Neural progenitor cell (in vitro differentiated cells): ENCODE measurements at regions not wholly inside any gene's neighbourhood (a gene's known extent, or its start where the extent isn't known, plus 50 kb on each side); places are given as distances from the start of the nearest gene placed in this dataset.

Experiments used
- DNase-seq: peaks from one replicate; pipeline ENCODE4 v3.0.0-alpha.2; 2016; ENCODE audit warnings: low spot score
- H2AFZ ChIP-seq: fragments of 200-600 bp; sonication (generic); replicated peaks from 2 replicates; pipeline ENCODE4 v1.6.1; 2016; ENCODE audit warnings: antibody characterized with exemption
- H3F3A ChIP-seq: fragments of 200-600 bp; sonication (generic); 2 replicates; pipeline ENCODE4 v1.6.1; 2016; ENCODE audit warnings: antibody characterized with exemption, low read depth
- H3K27ac ChIP-seq: fragments of 200-600 bp; sonication (generic); 2 replicates; pipeline ENCODE4 v1.5.1; 2016; ENCODE audit warnings: mild to moderate bottlenecking
- H3K27me3 ChIP-seq: fragments of 200-600 bp; sonication (generic); 2 replicates; pipeline ENCODE4 v1.6.1; 2016; ENCODE audit warnings: mild to moderate bottlenecking, moderate library complexity
- H3K36me3 ChIP-seq: fragments of 200-600 bp; sonication (generic); 2 replicates; pipeline ENCODE4 v1.5.1; 2016
- H3K4me1 ChIP-seq: fragments of 200-600 bp; sonication (generic); 2 replicates; pipeline ENCODE4 v1.6.1; 2016; ENCODE audit warnings: mixed run types
- H3K4me2 ChIP-seq: fragments of 200-600 bp; sonication (generic); 2 replicates; pipeline ENCODE4 v1.6.1; 2016
- H3K4me3 ChIP-seq: fragments of 200-600 bp; sonication (generic); 2 replicates; pipeline ENCODE4 v1.5.1; 2016
- H3K79me2 ChIP-seq: fragments of 200-600 bp; sonication (generic); 2 replicates; pipeline ENCODE4 v1.6.1; 2016; ENCODE audit warnings: low read depth
- H3K9ac ChIP-seq: fragments of 200-600 bp; sonication (generic); 2 replicates; pipeline ENCODE4 v1.6.1; 2016
- H3K9me3 ChIP-seq: fragments of 200-600 bp; sonication (generic); 2 replicates; pipeline ENCODE4 v1.5.1; 2016; ENCODE audit warnings: low read depth
- H4K20me1 ChIP-seq: fragments of 200-600 bp; sonication (generic); 2 replicates; pipeline ENCODE4 v1.6.1; 2016; ENCODE audit warnings: low read depth
- H3K27ac Mint-ChIP-seq: 3 replicates; pipeline ENCODE4 v1.8.0; 2021; ENCODE audit warnings: mixed read lengths
- H3K27me3 Mint-ChIP-seq: 2 replicates; pipeline ENCODE4 v1.8.0; 2022; ENCODE audit warnings: low read depth, mild to moderate bottlenecking, inconsistent platforms, moderate library complexity, mixed read lengths; ENCODE audit not compliant: insufficient read depth
- H3K36me3 Mint-ChIP-seq: 3 replicates; pipeline ENCODE4 v1.8.0; 2021; ENCODE audit warnings: mixed read lengths
- H3K4me1 Mint-ChIP-seq: 3 replicates; pipeline ENCODE4 v1.8.0; 2021; ENCODE audit warnings: mixed read lengths
- H3K4me3 Mint-ChIP-seq: 3 replicates; pipeline ENCODE4 v1.8.0; 2021; ENCODE audit warnings: mild to moderate bottlenecking, moderate library complexity, mixed read lengths
- H3K9me3 Mint-ChIP-seq: 3 replicates; pipeline ENCODE4 v1.8.0; 2020; ENCODE audit warnings: mixed read lengths
- EZH2 ChIP-seq: fragments of 200-600 bp; sonication (generic); IDR thresholded peaks from 2 replicates; pipeline ENCODE4 v1.6.1; 2017; ENCODE audit warnings: antibody characterized with exemption, mild to moderate bottlenecking, moderate library complexity
- EZH2phosphoT487 ChIP-seq: fragments of 200-600 bp; sonication (generic); IDR thresholded peaks from 2 replicates; pipeline ENCODE4 v1.6.1; 2017; ENCODE audit warnings: antibody characterized with exemption
- TF ChIP-seq, protein P1 (sequence below): fragments of 200-600 bp; sonication (generic); IDR thresholded peaks from 2 replicates; pipeline ENCODE4 v1.5.1; 2017; ENCODE audit warnings: antibody characterized with exemption, mild to moderate bottlenecking

- Histone ChIP-seq H3K9me3 (no peaks in the 10 kb centered on the region), H3F3A (no peaks in the 10 kb centered on the region), H3K4me1 (no peaks in the 10 kb centered on the region), H3K79me2 (no peaks in the 10 kb centered on the region), H3K27ac (no peak overlapping the region), H3K9ac (no peak overlapping the region), H2AFZ (no peak overlapping the region), H3K36me3 (no peaks in the 10 kb centered on the region), H4K20me1 (no peaks in the 10 kb centered on the region), H3K27me3 (no peaks in the 10 kb centered on the region), H3K4me3 (no peak overlapping the region), H3K4me2 (no peak overlapping the region)
- H3K9me3 Mint-ChIP-seq = peaks cover 5% of the 10 kb centered on the region
- H3K27me3 Mint-ChIP-seq = peaks cover 3% of the 10 kb centered on the region
- no peak overlapping the region for H3K27ac Mint-ChIP-seq
- no peaks in the 10 kb centered on the region for H3K4me1 Mint-ChIP-seq
- no peak for DNase-seq
- H3K4me3 Mint-ChIP-seq = no peak overlapping the region
- H3K36me3 Mint-ChIP-seq = peaks cover 3% of the 10 kb centered on the region
- TF ChIP-seq EZH2 = no peak
- TF ChIP-seq, protein P1, sequence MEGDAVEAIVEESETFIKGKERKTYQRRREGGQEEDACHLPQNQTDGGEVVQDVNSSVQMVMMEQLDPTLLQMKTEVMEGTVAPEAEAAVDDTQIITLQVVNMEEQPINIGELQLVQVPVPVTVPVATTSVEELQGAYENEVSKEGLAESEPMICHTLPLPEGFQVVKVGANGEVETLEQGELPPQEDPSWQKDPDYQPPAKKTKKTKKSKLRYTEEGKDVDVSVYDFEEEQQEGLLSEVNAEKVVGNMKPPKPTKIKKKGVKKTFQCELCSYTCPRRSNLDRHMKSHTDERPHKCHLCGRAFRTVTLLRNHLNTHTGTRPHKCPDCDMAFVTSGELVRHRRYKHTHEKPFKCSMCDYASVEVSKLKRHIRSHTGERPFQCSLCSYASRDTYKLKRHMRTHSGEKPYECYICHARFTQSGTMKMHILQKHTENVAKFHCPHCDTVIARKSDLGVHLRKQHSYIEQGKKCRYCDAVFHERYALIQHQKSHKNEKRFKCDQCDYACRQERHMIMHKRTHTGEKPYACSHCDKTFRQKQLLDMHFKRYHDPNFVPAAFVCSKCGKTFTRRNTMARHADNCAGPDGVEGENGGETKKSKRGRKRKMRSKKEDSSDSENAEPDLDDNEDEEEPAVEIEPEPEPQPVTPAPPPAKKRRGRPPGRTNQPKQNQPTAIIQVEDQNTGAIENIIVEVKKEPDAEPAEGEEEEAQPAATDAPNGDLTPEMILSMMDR = no peak
- TF ChIP-seq EZH2phosphoT487 = no peak
Measured at GRCh38 chr2:193580176-193580950, 1385.6 kb upstream of the TMEFF2 start.

DNA sequence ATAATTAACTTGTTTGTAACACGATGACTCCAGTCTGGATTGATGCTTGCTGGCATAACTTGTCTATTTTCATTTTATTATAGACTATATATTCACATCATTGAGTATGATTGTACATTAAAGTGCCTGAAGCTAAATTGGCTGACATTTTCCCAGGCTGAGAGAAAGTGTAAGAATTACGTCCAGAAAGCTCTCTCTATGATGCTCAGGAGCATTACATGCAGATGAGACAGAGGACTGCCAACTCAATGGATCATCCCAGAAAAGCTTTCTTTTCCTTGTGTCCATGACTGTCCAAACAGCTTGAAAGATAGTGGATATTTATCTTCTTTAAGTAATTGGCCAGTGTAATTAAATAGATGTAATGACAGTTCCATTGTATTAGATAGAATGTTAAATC, 1372.2 kb upstream of the TMEFF2 start:
- no peaks in the 10 kb centered on the region for H3K36me3 ChIP-seq
- no peak overlapping the region for H3K27ac ChIP-seq
- H3K79me2 ChIP-seq = no peaks in the 10 kb centered on the region
- no peak overlapping the region for H3K4me3 Mint-ChIP-seq
- no peaks in the 10 kb centered on the region for H3K27me3 ChIP-seq
- H3K4me1 Mint-ChIP-seq = no peaks in the 10 kb centered on the region
- no peak overlapping the region for H3K4me2 ChIP-seq
- no peak overlapping the region for H3K4me3 ChIP-seq
- TF ChIP-seq EZH2phosphoT487 (no peak), EZH2 (no peak)
- TF ChIP-seq, protein P1 = no peak
- no peaks in the 10 kb centered on the region for H3F3A ChIP-seq
- no peaks in the 10 kb centered on the region for H3K27me3 Mint-ChIP-seq
- H3K9me3 Mint-ChIP-seq = no peaks in the 10 kb centered on the region
- no peaks in the 10 kb centered on the region for H3K36me3 Mint-ChIP-seq
- no peak for DNase-seq
- H3K9me3 ChIP-seq = no peaks in the 10 kb centered on the region
- no peaks in the 10 kb centered on the region for H4K20me1 ChIP-seq
- H3K27ac Mint-ChIP-seq = no peak overlapping the region
- no peak overlapping the region for H3K9ac ChIP-seq
- no peak overlapping the region for H2AFZ ChIP-seq
- no peaks in the 10 kb centered on the region for H3K4me1 ChIP-seq

GRCh38 chr2:193566276-193566675, 1371.5 kb upstream of the TMEFF2 start:
- H2AFZ ChIP-seq = no peak overlapping the region
- no peak overlapping the region for H3K4me2 ChIP-seq
- Mint-ChIP-seq H3K27me3 (no peaks in the 10 kb centered on the region), H3K4me3 (no peak overlapping the region), H3K36me3 (no peaks in the 10 kb centered on the region), H3K4me1 (no peaks in the 10 kb centered on the region), H3K9me3 (no peaks in the 10 kb centered on the region), H3K27ac (no peak overlapping the region)
- H3F3A ChIP-seq = no peaks in the 10 kb centered on the region
- no peak for DNase-seq
- no peaks in the 10 kb centered on the region for H3K27me3 ChIP-seq
- no peaks in the 10 kb centered on the region for H3K9me3 ChIP-seq
- no peak overlapping the region for H3K4me3 ChIP-seq
- TF ChIP-seq EZH2phosphoT487 (no peak), EZH2 (no peak)
- TF ChIP-seq, protein P1 = no peak
- no peaks in the 10 kb centered on the region for H4K20me1 ChIP-seq
- no peaks in the 10 kb centered on the region for H3K36me3 ChIP-seq
- no peaks in the 10 kb centered on the region for H3K4me1 ChIP-seq
- H3K27ac ChIP-seq = no peak overlapping the region
- H3K79me2 ChIP-seq = no peaks in the 10 kb centered on the region
- H3K9ac ChIP-seq = no peak overlapping the region
